GM18907 (cell line): ENCODE measurements at regions not wholly inside any gene's neighbourhood (a gene's known extent, or its start where the extent isn't known, plus 50 kb on each side); places are given as distances from the start of the nearest gene placed in this dataset.
"Not testable (repeated sequence)": the region's sequence is repeated elsewhere in the genome, so short reads cannot be mapped to it uniquely, and the experiment has no call there.

Experiments used
- ATAC-seq: cut with Tn5 transposase; IDR thresholded peaks from one replicate; pipeline ENCODE4 v1.9.1; 2021; ENCODE audit warnings: mild to moderate bottlenecking, moderate library complexity; ENCODE audit not compliant: unreplicated experiment

DNA sequence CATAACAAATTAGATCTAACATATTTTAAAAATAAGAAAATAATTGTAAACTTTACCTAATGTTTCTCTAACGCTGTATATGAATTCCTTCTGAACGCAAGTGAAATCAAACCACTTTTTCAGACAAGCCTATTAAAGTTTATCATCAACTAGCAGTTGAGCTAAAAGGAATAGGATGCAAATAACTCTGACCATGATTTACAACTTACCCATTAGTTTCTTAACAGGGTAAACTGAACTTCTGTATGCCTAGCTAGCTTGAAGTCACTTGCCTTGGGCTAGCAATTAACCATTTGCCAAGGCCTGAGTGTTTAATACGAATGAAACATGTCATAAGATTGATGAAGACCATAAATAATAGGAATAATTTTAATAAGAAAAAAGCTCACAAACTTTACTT lies 762.7 kb upstream of the ARRDC3 start:
- no peak for ATAC-seq

- ATAC-seq, result no peak
Measured at GRCh38 chr5:92144824-92145223, 761.7 kb upstream of the ARRDC3 start.

GRCh38 chr5:92132294-92132908 lies 749.3 kb upstream of the ARRDC3 start:
- not testable (repeated sequence) for ATAC-seq

GRCh38 chr5:92126182-92126581 lies 743.1 kb upstream of the ARRDC3 start:
- no peak for ATAC-seq

- ATAC-seq, result no peak
Measured at GRCh38 chr5:92119110-92119509, 736.0 kb upstream of the ARRDC3 start.

GRCh38 chr5:92106808-92107207 lies 723.7 kb upstream of the ARRDC3 start:
- ATAC-seq, result no peak

DNA sequence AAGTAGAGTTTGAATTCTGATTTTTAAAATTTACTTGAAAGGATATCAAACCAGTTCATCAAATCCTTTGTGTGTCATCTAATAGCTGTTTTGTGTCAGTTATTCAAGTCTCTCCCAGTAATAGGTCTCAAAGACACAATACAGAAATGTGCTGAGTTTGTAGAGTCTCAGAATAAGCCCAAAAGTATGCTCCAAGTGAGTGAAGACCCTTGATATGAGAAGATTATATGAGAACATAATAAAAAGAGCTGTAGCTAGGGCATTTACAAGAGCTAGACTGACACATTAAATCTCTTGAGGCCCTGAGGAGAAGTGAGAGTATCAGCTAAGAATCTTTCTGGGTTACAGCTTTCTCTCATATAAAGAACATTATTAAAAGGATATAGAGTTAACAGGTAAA lies 721.0 kb upstream of the ARRDC3 start:
- no peak for ATAC-seq

- no peak for ATAC-seq
Measured at GRCh38 chr5:92102313-92102712, 719.2 kb upstream of the ARRDC3 start.

DNA sequence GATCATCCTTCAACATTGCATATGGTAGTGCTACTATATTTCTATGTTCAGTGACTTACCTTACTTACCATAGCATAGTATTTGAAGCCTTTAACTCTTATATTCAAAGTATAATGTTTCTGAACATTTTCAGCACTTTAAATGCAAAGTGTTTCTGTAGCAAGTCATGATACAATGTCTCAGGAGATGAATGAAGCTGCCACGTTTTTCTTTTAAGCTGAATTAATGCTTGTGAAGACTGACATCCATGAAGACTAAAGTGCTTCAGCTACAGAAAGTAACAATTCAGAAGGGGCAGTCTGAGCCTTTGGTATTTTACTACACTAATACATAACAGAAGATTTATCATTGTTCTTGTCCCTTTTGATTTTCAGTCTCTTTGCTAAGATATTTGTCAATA lies 709.1 kb upstream of the ARRDC3 start:
- ATAC-seq, result no peak

GRCh38 chr5:92086059-92086811 lies 703.1 kb upstream of the ARRDC3 start:
- ATAC-seq, result no peak

DNA sequence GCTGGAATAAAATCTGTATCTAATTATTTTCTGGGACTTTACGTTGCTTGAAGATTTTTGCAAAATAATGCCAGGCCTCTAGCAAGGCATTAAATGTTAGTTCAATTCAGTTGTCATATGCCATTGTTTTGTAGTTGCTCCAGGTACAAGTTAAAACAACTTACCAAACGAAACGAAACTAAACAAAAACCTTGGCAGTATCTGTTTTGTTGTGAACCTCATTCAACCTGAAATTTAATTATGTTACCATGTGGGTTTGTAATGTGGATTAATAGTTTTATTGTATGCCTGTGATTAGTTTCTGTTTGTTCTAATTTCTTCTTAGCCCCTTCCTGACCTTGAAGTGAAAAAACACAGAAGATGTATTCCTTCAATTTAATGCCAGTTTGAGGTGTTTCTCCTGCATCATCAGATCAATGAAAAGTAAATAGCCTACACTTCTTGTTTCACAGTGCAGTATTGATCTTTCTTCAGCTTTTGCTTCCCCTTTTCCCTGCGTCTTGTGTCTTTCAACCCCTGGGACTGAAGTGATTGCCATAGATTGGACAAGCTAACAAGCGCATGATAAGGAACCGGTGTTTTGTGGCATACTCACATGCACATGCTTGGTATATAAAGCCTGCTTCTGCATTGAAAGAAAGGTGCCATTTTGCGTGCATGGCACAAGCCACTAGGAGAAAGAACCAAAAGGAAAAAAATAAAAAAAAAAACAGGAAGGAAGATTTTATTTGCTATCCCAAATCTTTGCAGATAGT lies 699.0 kb upstream of the ARRDC3 start:
- no peak for ATAC-seq

DNA sequence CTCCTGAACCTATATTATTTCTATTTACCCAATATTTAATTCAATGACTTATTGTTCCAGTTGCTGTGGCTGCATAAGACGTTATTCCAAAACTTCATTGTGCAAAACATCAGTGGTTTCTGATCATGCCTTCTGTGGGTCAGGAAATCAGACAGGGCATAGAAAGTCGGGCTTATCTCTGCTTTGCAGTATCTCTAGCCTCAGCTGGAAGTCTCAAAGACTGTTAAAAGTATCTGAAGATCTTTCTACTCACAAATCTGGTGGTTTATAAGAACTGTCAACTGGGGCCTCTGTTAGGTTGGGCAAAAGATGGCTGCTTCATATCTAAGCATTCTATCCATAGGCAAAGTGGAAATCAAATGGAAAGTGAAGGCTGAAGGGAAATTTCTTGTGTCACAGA lies 687.7 kb upstream of the ARRDC3 start:
- ATAC-seq, result no peak

DNA sequence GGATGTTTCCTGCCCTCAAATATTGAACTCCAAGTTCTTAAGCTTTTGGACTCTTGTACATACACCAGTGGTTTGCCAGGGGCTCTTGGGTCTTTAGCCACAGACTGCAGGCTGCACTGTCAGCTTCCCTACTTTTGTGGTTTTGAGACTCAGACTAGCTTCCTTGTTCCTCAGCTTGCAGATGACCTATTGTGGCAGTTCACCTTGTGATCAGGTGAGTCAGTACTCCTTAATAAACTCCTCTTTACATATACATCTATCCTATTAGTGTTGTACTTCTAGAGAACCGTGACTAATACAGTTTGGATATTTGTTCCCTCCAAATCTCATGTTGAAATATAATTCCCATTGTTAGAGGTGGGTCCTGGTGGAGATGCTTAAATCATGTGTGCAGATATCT lies 681.9 kb upstream of the ARRDC3 start:
- ATAC-seq, result no peak

GRCh38 chr5:92051741-92052140 lies 668.6 kb upstream of the ARRDC3 start:
- ATAC-seq, result no peak

DNA sequence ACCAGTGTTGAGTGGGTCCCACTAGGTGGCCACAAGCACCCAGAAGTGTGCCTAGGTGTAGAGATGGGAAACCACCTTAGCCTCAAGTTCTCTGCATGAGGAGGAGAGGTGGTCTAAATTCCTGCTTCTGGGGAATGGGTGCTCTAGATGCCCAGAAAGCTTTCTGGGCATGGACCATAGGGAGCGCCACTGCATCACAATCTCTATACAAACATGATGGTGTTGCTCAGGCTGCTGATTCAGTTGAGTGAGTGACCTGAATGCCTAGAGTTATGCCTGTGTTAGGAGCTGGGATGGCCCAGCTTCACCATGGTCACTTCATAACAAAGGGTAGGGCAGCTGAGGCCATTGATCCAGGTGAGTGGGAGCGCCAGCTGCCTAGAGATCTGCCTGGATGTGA lies 667.9 kb upstream of the ARRDC3 start:
- ATAC-seq, result no peak

DNA sequence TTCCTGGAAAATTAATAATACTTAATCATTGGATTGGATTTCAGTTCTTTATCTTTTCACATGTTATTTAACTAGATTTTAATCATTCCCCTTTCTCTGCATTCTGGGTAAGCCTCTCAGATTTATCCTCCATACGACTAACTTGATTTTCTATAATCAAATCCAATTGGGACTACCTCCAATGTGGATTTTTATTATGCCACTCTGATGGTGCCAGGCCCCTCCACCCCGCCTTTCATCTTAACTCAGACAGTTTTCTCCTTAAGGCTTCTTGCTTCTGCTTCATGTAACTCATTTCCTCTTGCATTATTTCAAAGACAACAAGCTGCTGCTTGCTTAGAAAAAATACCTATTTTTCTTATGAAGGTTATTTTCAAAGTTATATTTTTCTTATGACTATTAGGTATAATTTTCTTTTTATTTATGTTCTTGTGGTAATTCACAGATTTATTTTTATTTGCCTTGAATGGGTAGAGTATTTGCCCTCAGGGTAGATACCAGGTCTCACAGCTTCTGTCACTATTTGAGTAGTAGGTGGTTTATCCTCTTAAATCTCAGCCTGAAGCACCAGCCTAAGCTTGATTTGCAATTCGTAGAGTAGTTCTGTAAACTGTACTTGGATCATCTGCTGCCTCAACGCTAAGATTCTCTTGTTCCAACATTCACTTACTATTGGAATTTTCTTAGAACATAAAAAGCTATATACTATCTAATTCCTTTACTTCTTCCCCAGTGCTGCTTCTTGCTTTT lies 659.0 kb upstream of the ARRDC3 start:
- no peak for ATAC-seq

- no peak for ATAC-seq
Measured at GRCh38 chr5:92041206-92041605, 658.1 kb upstream of the ARRDC3 start.

DNA sequence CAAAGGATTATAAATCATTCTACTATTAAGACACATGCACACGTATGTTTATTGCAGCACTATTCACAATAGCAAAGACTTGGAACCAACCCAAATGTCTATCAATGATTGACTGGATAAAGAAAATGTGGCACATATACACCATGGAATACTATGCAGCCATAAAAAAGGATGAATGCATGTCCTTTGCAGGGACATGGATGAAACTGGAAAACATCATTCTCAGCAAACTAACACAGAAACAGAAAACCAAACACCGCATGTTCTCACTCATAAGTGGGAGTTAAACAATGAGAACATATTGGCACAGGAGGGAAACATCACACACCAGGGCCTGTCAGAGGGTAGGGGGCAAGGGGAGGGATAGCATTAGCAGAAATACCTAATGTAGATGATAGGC lies 646.7 kb upstream of the ARRDC3 start:
- not testable (repeated sequence) for ATAC-seq

- ATAC-seq, result no peak
Measured at GRCh38 chr5:92023555-92023954, 640.4 kb upstream of the ARRDC3 start.

- no peak for ATAC-seq
Measured at GRCh38 chr5:92023141-92023471, 640.0 kb upstream of the ARRDC3 start.

DNA sequence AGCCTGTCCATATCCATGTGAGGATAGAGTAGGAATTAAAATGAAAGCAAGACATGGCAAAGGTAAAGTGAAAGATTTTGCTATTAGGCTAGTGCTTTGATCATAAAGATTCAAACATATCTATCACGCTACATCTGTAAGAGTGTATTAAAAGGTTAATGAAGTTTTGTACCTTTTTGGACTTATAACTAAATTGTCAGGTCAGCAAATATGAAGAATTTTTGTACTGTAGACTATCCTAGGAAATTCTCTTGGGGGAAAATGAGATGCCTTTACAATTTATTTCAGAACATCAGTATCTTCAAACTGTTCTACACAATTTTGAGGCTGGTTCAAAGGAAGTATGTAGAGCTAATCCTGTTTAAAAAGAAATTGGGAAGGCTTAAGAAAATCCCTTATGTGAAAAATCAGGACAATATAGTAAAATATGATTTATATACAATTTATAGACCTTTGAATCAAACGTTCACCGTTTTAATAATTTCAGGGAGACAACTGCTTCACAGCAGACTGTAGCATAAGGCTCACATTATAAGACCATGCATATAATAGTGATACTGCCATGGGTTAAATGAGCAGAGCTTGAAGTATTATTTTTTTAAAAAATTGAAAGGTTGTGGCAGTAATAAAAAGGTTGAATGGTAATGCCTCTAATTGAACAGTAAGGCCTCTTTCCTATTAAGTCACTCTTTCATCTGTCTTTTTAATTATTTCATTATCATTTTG lies 639.5 kb upstream of the ARRDC3 start:
- no peak for ATAC-seq
